RWPE1 (cell line): ENCODE measurements at regions not wholly inside any gene's neighbourhood (a gene's known extent, or its start where the extent isn't known, plus 50 kb on each side); places are given as distances from the start of the nearest gene placed in this dataset.

Experiments used
- CTCF ChIA-PET: fragments of 350-600 bp; sonication (Branson Sonifier 250); formaldehyde crosslinking; extraction: SDS; loops from one replicate; lab custom pipeline; 2021; lab: Yijun Ruan, JAX
- POLR2A ChIA-PET: fragments of 400-600 bp; formaldehyde crosslinking; extraction: SDS; loops from one replicate; lab custom pipeline; 2020; ENCODE audit warnings: antibody characterized with exemption; ENCODE audit not compliant: low non-redundant PET; lab: Yijun Ruan, JAX
- DNase-seq: peaks from one replicate; pipeline ENCODE4 v3.0.0; 2012; ENCODE audit warnings: low spot score
- H3K27ac ChIP-seq: fragments of 450-650 bp; 2 replicates; pipeline ENCODE4 v1.5.1; 2017
- TF ChIP-seq, protein P1 (sequence below): fragments of 450-650 bp; conservative IDR thresholded peaks from 2 replicates; pipeline ENCODE4 v1.5.1; 2017; ENCODE audit warnings: low read depth, mild to moderate bottlenecking

DNA sequence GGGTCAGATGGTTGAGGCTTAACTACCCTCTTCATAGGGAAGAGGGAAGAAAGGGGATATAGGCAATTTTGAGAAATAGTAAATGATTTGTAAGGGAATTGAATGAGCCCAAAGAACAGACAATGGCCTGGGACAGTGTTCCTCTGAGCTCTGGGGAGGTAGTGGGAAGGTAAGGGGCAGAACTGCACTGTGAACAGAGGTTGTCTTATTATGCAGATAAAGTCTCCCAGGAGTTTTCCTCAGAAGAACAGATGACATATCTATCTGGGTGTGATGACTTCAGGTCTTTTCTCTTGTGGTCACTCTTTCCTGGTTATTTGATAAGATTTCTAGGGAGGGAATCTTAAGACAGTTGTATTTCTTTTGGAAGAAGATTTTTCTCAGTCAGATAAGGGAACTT is 296.1 kb downstream of the ZEB1 start:
- TF ChIP-seq, protein P1, sequence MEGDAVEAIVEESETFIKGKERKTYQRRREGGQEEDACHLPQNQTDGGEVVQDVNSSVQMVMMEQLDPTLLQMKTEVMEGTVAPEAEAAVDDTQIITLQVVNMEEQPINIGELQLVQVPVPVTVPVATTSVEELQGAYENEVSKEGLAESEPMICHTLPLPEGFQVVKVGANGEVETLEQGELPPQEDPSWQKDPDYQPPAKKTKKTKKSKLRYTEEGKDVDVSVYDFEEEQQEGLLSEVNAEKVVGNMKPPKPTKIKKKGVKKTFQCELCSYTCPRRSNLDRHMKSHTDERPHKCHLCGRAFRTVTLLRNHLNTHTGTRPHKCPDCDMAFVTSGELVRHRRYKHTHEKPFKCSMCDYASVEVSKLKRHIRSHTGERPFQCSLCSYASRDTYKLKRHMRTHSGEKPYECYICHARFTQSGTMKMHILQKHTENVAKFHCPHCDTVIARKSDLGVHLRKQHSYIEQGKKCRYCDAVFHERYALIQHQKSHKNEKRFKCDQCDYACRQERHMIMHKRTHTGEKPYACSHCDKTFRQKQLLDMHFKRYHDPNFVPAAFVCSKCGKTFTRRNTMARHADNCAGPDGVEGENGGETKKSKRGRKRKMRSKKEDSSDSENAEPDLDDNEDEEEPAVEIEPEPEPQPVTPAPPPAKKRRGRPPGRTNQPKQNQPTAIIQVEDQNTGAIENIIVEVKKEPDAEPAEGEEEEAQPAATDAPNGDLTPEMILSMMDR: no peak
- POLR2A ChIA-PET: no interaction called here
- no peak for DNase-seq
- CTCF ChIA-PET: no interaction called here
- H3K27ac ChIP-seq: no peak overlapping the region

DNA sequence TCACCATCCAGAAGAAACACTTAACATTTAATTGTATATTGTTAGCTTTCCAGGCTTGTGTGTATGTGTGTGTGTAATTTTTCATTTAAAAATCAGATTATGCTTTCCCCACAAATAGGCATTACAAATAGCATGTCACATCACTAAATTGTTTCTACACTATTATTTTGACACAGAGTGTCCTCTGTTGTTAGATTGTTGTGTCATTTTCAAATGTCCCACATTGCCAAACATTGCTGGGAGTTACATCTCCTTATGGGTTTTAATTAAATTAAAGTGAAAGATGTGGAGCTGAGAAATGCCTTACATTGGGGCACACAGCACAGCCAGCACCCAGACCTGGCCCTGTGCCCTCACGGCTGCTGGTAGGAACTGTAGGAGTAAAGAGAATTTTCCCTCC is 295.6 kb downstream of the ZEB1 start:
- CTCF ChIA-PET: no interaction called here

DNA sequence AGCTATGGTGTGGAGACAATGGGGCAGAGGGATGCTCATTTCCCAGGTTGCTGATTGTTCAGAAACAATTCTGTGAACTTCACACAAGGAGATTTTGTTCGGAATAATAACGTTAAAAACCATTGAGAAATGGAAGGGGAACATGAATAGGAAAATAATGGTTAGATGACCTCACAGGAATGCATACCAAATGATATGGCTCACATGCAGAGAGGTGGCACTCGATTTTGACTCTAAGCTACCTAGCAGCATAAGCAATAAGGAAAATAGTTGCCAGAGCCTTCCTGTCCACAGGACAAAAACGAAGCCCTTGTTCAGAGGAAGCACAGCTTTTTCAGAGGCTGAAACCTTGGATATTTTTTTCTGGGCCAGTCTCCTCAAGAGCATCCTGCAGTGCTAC is 293.1 kb downstream of the ZEB1 start:
- DNase-seq: no peak
- ChIA-PET CTCF (no interaction called here), POLR2A (no interaction called here)
- H3K27ac ChIP-seq: no peak overlapping the region
- TF ChIP-seq, protein P1: no peak

More for the DNA sequence above, 295.6 kb downstream of the ZEB1 start:
- no peak overlapping the region for H3K27ac ChIP-seq
- DNase-seq: no peak
- TF ChIP-seq, protein P1: no peak
- POLR2A ChIA-PET: no interaction called here

DNA sequence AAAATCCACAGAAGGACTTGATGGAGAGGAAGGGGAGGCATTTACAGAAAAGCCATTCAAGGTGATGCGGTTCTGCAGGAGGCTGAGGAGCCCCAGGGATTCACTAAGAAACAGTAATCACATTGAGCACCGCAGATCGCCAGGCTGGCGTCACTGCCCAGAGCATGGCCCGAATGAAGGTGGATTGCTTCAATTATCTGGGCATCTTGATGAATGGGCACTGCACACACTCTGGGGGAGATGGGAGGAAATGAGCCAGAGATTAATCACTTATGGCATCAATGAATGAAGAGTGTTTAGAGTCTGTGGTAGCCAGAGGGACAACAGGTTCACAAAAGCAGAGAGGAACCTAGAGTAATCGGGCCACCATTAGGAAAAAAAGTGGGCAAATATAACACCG is 292.1 kb downstream of the ZEB1 start:
- H3K27ac ChIP-seq: no peak overlapping the region
- no peak for DNase-seq
- ChIA-PET POLR2A (no interaction called here), CTCF (no interaction called here)
- TF ChIP-seq, protein P1: no peak

DNA sequence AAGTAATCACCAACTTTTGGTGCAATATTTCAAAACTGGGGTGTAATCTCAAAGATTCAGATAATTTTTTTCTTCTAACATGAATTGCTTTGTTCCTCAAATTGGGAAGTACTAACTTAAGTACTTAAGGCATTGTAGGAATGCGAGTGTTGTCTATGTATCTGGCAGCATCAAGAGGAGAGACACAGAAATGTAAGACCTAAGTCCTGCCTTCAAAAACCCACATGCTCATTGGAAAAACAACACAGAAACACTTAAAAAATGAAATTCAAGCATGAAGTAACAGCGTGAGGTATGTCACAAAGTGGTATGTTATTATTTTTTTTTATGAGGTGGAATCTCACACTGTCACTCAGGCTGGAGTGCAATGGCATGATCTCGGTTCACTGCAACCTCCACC is 288.5 kb downstream of the ZEB1 start:
- POLR2A ChIA-PET: no interaction called here
- CTCF ChIA-PET: interaction anchor here (0.6 kb wide), 1 partner anchor 54 kb away, joined by 3 read pairs; no protein-coding TSS in a partner anchor
- no peak overlapping the region for H3K27ac ChIP-seq
- no peak for DNase-seq
- TF ChIP-seq, protein P1: no peak

DNA sequence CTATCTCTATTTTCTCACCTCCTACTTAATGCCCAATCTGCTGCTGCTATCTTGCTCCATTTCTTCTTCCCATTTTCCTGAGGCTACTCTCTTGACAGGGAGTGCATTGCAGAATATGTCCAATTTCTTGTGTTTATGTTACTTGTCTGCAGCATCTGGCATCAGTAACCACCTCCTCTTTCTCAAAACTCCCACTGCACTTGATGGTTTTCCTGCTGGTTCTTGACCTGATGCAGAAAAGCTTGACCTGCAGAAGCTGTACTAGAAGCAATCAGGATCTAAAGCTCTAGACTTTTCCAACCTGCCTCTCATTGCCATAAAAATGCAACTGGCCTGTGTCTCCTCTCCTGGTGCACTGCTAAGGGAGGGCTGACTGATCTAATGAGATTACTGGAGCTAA is 287.8 kb downstream of the ZEB1 start:
- H3K27ac ChIP-seq: no peak overlapping the region
- ChIA-PET CTCF (no interaction called here), POLR2A (no interaction called here)
- TF ChIP-seq, protein P1: no peak
- no peak for DNase-seq
